GM18873 (cell line): ENCODE measurements at regions not wholly inside any gene's neighbourhood (a gene's known extent, or its start where the extent isn't known, plus 50 kb on each side); places are given as distances from the start of the nearest gene placed in this dataset.

ENCODE experiments used
- ATAC-seq: cut with Tn5 transposase; IDR thresholded peaks from one replicate; pipeline ENCODE4 v1.9.1; 2021; ENCODE audit warnings: mild to moderate bottlenecking, moderate library complexity, moderate number of reproducible peaks; ENCODE audit not compliant: unreplicated experiment, low FRiP score

DNA sequence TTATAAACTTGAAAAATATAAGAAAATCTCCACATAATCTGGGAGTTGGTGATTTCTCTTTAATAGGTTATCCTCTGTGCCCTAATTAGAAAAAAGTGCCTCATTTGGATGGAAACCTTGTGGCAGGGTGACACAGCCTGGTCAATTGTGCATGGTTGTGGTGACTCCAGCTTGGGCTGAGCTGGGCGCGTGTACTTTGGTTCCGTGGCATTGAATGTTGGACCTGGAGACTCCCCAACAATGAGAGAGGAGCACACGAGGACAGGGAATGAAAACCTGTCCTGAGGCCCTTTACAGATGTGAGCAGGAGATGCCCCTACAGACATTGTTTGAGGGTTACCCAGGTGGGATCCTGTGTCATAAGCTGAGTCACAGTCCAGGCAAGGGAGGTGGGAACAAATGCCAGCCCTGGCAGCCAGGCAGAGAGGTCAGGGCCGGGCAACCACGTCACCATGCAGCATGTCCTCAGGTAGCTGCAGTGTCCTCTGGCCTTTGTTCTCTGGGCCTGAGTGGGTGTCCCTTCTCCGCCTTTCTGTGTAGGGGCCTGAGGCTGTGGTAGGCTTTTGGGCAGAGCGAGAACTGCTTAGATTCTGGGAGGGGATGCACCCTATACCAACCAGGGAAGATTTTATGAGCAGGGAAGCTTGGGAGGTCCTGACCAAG lies 147.4 kb upstream of the TBX20 start:
- no peak for ATAC-seq

DNA sequence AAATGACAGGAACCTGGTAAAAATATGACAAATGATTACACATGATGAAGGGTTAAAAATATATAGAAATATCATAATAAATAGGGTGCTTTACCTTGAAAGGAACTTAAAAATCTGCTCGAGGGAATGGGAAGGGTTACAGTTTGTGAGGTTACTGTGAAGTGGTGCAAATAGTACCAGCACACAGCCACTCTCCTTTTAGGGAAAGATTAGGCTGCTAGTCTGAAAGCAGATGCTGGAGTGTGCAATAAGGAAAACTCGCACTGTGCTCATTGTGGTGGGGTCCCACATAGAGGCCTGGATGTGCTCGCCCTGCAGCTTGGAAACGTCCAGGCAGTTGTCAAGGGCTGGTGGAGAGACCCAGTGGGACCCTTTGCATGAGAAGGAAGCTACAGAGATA lies 145.9 kb upstream of the TBX20 start:
- ATAC-seq = no peak

DNA sequence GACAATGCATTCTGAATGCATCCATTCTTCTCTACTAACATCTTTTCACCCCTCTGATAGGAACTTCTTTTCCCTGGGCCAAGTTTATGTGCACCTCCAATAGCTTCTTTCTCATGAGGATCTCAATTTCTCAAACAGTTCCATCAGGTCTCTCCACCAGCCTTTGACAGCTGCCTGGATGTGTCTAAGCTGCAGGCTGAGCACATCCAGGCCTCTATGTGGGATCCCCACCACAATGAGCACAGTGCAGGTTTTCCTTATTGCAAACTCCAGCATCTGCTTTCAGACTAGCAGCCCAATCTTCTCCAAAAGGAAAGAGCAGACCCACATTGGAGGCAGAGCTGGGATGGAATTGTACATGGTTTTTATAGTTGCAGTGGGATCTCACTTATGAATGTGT lies 145.3 kb upstream of the TBX20 start:
- no peak for ATAC-seq

DNA sequence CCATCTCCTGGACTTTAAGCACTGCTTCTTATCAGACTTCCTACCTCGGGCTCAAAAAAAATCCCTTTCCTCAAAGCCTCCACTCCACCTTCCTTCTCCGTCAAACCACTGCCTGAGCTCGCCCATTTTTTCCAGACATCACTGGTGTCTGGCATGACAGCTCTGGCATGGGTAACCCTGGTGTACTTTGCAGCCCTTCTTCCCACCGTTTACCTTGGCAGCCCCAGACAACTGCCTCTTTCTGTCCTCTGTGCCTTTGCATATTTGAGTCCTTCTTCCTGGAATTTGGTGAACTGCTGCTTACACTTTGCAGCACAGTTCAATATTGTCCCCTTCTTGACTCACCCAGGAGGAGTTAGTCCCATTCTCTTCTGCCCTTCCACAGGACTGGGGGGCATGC lies 144.6 kb upstream of the TBX20 start:
- ATAC-seq = no peak

DNA sequence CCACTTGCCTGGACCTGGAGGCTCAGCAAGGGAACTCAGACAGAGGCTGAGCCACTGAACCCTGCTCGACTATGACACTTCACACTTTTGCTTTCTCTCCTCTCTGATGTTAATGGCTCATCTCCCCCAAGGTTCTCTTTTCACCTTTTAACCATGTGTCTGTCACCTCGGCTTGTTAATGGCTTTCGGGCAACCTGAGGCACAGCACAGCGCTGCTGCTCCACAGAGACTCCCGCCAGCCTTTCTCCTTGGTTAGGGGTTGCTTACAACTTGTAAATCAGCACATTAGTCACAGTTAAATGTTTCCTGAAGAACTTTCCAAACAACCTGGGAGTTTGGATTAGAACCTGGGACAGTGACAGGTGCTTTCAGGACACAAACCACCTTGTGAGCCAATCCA lies 136.2 kb upstream of the TBX20 start:
- no peak for ATAC-seq

DNA sequence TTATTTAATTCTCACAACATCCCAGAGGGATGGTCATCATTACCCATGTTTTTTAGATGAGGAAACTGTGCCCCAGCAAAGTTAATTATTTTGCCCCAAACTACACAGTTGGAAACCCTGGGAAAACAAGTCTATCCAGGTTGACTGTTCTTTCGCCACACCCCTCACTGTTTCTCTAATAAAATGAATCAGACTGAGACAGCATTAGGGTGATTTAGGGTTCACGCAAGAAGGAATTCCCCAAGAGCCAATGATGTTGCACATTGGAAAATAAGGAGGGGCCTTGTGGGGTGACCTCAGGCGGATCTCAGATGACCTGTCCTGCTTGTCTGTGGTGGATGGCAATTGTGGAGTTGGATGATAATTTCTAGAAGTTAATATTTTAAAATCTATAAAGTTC lies 135.7 kb upstream of the TBX20 start:
- ATAC-seq = no peak

DNA sequence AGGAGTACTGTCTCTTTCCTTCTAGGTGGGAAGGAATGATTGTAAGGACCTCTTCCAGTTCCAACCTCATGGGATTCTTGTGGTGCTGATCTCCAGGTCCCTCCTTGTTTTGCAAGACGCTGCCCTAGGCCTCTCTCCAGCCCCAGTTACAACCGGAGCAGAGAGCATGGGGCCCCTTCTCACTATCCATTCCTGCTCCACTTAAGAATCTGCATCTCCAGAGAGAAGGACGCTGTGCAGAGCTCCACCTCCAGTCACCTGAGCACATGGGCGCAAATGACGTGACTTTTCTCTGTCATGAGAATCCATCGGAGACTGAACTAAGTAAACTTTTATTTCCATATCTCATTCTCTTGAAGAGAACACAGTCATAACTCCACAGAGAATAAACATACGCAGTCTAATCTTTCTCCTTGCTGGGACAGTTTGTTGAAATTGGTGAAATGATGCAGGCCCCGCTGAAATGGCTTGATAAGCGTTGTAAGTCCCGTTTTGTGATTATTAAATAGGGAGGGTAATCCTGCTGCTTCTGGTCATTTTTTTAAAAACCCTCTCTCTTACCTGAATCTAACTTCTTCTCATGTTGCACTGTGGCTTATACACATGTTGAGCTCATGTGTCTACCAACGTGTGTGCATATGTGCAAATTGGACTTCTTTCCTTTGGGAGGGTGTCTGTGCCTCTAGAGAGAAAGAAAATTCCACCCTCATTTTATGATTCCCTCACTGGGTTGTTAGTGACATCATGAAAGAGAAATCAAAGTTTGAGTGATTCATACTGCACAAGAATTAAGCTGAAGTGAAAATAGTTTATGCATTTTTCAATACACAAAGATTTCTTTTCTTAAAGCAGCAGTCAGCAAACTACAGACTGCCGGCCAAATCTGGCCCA lies 133.2 kb upstream of the TBX20 start:
- no peak for ATAC-seq

DNA sequence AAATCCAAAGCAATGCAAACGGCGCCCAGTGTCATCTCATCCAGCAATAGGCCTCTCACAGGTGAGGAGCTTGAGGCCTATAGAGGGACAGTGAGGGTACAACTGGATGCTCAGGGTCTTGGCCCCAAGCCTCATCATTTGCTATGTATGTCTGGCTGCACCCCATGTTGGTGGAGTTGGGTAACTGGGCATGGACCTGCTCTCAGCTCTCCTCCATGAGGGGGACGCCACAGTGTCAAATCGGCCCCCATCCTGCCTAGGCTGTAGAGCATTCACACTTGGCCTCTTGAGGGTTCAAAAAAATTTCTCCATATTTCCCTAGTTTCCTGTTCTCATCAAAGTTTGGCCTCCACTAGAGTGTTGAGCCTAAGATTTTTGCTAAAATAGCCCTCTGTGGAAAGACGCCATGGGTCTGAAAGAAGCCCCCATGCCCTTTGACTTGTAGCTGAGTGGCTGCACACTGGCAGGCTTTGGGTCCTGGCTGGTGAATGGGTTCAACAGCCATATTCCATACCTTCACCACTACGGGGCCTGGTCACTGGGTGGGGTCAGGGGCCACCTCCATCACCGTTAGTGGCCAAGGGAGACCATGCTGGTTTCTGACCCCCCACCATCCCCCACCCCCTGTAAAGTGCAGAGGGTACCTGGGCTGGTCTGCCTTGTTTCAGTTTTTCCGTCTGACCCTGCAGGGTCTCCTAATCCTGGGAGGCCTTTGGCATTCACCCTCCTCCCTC lies 132.3 kb upstream of the TBX20 start:
- no peak for ATAC-seq

DNA sequence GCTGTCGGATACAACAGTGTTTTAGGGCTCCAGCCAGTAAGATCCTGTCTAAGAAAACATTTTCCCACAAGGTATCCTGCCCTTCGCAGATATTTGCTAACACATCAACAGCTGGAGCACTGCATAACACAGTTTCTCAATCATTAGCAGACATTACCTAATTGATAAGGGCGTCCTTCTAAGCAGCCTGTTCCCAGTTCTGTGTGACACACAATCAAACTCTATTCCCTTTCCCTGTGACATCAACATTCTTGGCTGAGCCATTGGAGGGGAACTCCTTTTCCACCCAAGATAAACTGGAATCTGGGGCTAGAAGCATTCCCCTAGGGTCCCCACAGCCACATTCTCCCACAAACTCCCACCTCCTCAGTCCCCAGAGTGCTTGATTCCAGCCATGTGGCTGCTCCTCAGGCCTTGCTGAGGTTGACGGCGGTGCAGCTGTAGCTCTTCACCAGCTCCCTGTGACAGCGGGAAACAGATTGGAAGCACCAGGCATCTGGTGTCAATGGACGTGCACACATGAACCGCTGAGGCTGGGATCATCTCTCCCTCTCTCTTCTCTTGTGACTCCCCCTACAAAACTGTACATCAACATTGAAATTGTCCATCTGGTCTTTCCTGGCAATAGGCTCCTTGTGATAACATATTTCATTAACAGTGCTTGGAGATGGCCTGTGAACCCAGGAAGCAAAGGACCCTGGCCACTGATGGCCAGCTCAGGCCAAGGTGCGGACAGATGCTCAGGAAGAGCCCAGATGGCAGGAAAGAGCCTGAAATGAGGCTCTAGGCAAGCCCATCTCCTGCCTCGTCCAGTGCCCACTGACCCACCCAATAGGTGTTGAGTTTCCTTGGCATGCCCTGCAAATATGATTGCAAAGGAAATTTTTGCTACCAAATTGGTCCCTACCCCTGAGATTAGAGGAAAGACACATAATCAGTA lies 131.1 kb upstream of the TBX20 start:
- ATAC-seq = no peak

DNA sequence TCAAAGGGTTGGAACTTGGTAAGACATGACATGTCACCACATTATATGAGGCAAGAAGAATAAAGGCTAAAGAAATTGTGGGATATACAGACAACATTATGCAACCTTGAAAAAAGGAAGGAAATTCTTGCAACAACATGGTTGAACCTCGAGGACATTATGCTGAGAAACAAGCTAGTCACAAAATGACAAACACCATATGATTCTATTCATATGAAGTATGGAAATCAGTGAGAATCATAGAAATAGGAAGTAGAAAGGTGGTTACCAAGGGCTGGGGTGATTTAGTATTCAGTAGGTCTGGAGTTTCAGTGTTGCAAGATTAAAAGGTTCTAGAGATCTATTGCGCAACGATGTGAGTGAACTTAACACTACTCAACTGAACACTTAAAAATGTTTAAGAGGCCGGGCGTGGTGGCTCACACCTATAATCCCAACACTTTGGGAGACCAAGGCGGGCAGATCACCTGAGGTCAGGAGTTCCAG lies 126.9 kb upstream of the TBX20 start:
- ATAC-seq = no peak

DNA sequence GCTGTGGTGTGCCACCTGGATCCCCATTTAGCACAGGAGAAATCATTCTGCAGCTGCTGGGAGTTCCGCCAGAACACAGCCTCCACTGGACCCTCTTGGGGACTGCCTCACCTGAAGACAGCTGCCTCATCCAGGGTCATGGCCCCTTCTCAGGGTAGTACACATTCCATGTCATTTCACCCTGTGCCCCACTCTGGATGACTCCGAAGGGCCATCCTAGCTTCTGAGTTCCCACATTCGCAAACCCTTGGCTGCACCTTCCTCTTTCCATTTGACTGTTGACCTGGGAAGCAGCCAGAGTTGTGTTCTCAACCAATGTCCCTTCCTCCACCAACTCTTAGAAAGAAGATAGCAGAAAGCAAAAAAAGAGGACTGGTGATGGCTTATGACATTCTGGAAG lies 125.6 kb upstream of the TBX20 start:
- no peak for ATAC-seq

DNA sequence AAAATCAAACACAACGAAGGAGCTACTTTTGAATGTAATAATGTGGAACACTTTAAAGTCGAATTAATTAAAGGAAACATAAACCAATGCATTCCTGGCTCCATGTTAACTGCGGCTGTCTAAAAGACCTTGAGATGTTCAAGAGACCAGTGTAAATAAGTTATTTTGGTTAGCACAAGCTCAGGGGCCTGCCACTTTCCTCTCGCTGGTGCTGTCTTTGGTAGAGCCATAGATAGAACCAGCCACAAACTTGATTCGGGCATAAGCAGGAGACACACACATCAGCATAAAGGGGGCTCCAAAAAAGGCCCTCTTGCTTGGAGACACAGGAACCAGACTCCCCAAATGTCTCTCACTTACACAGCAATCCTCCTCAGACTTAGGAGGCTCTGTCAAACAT lies 121.6 kb upstream of the TBX20 start:
- no peak for ATAC-seq

DNA sequence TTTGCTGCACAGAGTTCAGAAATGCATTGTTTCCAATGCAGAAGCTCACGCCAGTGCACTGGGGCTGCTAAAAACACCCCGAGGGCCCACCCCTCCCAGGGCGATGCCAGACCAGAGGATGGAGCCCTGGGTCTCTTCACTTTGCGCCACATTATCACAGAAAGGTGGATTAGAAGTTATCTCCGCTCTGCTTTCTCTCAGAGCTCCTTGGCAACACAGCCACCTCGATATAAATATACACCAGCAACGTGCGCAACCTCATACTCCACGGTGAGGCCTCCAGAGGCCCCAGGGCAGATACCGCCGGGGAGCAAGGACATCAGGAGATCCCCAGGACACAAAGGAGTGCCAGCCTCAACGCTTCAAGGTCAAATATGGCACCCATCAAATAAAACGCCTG lies 121.0 kb upstream of the TBX20 start:
- ATAC-seq = no peak

DNA sequence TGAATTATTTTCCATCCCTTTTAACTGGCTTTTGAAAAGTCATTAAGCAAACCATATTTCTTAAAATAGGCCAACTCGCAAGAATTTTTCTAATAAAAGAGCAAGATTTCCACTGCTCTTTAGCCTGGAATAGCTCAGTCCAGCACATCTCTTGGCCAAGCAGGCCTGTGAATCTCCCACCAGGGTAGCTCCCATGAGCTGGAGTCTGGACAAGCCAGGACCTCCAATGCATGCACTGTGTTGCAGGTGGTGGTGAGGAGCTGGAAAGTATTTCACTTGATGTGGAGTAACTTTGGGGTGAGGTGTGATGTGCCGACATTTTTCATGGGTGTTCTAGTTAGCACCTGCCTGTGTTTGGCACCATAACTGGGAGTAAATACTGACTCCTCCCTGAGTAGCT lies 117.3 kb upstream of the TBX20 start:
- no peak for ATAC-seq

DNA sequence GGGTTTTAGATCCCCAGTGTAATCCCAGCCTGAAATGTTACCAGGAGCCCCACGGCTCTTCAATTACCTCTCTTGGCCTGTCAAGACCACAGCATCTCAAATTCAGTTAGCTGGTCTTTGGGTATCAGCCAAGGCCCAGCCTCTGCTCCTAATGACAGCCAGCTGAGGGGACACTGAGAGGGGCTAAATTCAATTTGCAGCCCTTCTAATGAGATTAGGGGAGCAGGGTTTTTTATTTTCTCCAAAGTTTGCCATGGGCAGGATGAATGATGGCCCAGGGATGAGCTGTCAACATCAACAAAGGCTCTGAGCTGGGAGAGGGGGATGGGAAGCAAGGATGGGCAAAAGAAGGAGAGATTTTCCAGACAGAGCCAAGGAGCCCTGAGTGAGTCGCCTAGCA lies 116.8 kb upstream of the TBX20 start:
- no peak for ATAC-seq

DNA sequence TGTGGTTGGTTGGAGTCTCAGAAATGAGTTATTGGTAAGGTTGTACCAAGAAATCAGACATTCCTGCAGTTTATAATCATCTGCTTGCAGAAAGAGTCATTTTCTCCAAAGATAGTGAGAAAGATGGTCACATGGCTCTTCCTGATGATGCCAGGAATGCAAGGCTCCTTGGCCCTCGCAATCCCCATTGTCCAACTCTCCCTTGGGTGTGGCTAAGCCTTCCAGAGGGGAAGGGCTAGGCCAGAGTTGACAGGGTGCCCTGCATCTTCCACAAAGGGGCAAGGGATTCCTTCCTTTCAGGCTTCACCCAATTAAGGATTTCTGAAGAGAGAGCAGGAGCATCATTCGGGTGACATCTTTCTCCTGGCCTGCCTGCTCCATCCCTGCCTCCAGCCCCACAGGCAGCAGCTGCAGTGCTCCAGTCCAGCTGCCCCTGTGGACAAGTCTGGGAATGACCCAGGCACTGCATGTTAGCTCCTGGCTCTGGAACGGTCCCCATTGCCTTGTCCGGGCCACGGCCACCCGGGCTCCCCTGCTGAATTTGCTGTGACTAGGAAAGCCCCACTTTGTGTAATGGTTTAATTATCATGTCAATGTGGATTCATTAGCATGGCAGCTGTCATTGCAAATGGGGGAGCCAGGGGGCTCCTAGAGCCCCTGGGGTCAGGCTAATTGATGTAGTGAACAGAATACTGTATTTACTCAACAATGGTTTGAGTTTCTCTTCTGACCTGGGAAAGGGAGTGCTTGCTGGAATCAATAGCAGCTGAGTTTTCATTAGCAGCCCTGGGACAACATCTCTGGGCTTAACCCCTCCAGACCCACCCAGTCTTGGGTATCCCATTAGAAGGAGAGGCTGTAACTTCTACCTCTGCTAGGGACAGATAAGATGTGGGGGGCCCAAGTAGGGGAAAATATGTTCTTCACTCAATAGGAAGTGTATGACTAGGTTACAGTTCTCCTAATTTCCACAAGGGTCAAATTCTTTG lies 112.6 kb upstream of the TBX20 start:
- no peak for ATAC-seq

DNA sequence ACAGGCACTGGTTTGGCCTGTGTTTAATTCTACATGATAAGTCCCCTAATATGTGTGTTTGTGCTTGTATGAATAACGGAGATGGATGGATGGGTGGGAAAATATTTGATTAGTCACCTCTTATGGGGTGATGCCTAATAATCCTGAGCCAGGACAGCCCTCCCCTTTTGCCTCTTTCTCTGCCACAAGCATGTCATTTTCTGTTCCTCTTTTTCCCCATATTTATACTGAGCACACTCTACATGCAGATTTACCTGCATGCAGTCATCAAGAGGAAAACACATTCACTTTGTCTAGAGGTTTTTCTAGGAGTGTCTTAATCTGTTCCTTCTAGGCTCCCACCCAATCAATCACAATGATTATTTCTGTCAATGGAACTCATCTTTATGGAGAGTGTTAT lies 111.6 kb upstream of the TBX20 start:
- no peak for ATAC-seq

DNA sequence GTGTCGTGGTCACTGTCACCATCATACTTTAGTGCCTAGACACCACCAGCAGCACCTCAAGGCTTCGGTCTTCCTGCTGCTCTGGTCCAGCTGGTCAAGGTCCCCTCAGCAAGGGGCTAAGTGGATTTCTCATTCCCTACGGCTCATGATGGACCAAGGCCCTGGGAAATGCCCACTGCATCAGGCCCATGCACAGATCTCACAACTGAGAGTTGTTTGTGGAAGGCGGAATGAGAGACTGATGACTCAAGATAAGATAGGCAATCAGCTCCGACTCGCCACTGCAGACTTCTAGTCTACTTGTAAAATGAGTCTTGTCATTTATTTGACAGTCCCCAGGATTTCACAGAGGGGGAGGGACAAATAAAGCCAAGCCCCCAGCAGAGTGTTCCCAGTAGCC lies 108.4 kb upstream of the TBX20 start:
- ATAC-seq = no peak

DNA sequence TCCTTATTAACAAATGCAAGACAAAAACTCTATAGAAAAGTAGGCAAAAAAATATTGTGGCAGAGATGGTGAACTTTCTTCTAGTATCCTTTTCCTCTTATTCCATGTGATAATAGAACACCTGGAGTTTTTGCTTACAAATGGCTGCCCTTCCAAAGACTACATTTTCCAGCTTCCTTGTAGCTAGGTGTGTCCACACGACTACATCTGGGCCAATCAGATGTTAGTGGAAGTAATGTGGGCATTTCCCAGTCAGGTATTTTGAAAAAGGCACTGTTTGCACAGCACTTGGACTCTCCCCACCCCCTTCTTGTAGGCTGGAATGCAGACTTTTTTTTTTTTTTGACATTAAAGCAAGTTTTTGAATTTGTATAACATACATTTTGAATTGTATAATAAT lies 105.5 kb upstream of the TBX20 start:
- no peak for ATAC-seq
